Spleen (tissue), 7 donors: ENCODE measurements at regions not wholly inside any gene's neighbourhood (a gene's known extent, or its start where the extent isn't known, plus 50 kb on each side); places are given as distances from the start of the nearest gene placed in this dataset.

Experiments used
- CTCF ChIP-seq, 11 experiments: fragments of 200-600 bp in 7 of 11; fragments of 450-650 bp in 4 of 11; sonication (generic) in 4 of 11; IDR thresholded peaks in 8 of 11; conservative IDR thresholded peaks in 3 of 11; 1 replicate in 7 of 11; 2 replicates in 4 of 11; pipeline versions ENCODE4 v1.4.0 to v1.8.0; 2016 to 2021; ENCODE audit warnings: antibody characterized with exemption in 11 of 11, inconsistent platforms in 4 of 11, mild to moderate bottlenecking in 1 of 11
- POLR2A ChIP-seq, 3 donors: fragments of 450-650 bp; IDR thresholded peaks; one replicate each; pipeline ENCODE4 v1.5.1; 2017; ENCODE audit warnings: antibody characterized with exemption in 3 of 3, mild to moderate bottlenecking in 1 of 3
- donor health status: DM: no; HTN: no; CAD: no; lungs with moderate emphysema.
- donor health status: DM: no; HTN: no; CAD: no.
- donor health status: DM: no; HTN: no; CAD: no.

DNA sequence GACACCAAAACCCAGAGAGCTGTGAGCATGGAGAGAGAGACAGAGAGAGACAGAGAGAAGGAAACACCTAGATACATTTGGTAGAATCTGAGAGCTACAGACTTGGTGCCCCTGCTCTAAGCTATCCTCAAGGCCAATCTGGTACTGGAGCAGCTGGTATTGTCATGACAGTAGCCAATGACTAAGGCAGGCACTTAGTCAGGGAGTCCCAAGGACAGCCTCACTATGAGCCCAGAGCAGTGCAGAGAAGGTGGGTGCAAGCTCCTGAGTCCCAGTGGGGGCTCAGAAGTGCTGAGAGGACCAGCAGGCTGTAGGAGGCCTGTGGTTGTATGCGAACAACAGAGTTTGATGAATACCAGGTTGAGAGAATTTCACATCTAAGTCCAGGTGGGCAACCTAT is 300.4 kb upstream of the ZNF608 start:
- TF ChIP-seq CTCF (IDR thresholded peaks at IDR 0.05 in 8 of 11, conservative IDR thresholded peaks at IDR 0.05 in 3 of 11) (no peak), POLR2A (IDR thresholded peaks at IDR 0.05) (no peak)
